Keratinocyte (primary cell): ENCODE measurements at regions not wholly inside any gene's neighbourhood (a gene's known extent, or its start where the extent isn't known, plus 50 kb on each side); places are given as distances from the start of the nearest gene placed in this dataset.

Source experiments
- CTCF ChIP-seq, 3 experiments: IDR thresholded peaks in 1 of 3; conservative IDR thresholded peaks in 1 of 3; optimal IDR thresholded peaks in 1 of 3; 2 replicates in 2 of 3; 3 replicates in 1 of 3; pipeline versions ENCODE3 to v1.5.1; 2011; ENCODE audit warnings: low read length in 3 of 3, mild to moderate bottlenecking in 3 of 3, moderate library complexity in 2 of 3, control low read depth in 1 of 3, inconsistent platforms in 1 of 3; ENCODE audit not compliant: insufficient read depth in 2 of 3; ENCODE audit errors: extremely low read depth in 1 of 3
- EZH2 ChIP-seq: IDR thresholded peaks from one replicate; pipeline ENCODE4 v1.6.1; 2012; ENCODE audit warnings: inconsistent platforms, mild to moderate bottlenecking, low read length, moderate library complexity

- TF ChIP-seq CTCF (optimal IDR thresholded peaks at IDR 0.05 in 1 of 3, IDR thresholded peaks at IDR 0.05 in 1 of 3, conservative IDR thresholded peaks at IDR 0.05 in 1 of 3; ENCODE audit: extremely low read depth in 1 of 3, insufficient read depth in 2 of 3, low read length in 3 of 3): no peak
- no peak for TF ChIP-seq EZH2
Measured at GRCh38 chr11:103585401-103585800, 451.0 kb upstream of the DDI1 start.
